Activated CD4-positive, alpha-beta T cell treated with anti-CD3 and anti-CD28 coated beads, Interleukin-10, Interleukin-2, amounts not matched to agents 100 ng/mL and 50 ng/mL, durations not matched to agents 16 hours and 8 hours (primary cell): ENCODE measurements at regions not wholly inside any gene's neighbourhood (a gene's known extent, or its start where the extent isn't known, plus 50 kb on each side); places are given as distances from the start of the nearest gene placed in this dataset.
"Not testable (repeated sequence)": the region's sequence is repeated elsewhere in the genome, so short reads cannot be mapped to it uniquely, and the experiment has no call there.

Source experiments
- DNase-seq: peaks from one replicate; pipeline ENCODE4 v3.0.0-alpha.2; 2020

DNA sequence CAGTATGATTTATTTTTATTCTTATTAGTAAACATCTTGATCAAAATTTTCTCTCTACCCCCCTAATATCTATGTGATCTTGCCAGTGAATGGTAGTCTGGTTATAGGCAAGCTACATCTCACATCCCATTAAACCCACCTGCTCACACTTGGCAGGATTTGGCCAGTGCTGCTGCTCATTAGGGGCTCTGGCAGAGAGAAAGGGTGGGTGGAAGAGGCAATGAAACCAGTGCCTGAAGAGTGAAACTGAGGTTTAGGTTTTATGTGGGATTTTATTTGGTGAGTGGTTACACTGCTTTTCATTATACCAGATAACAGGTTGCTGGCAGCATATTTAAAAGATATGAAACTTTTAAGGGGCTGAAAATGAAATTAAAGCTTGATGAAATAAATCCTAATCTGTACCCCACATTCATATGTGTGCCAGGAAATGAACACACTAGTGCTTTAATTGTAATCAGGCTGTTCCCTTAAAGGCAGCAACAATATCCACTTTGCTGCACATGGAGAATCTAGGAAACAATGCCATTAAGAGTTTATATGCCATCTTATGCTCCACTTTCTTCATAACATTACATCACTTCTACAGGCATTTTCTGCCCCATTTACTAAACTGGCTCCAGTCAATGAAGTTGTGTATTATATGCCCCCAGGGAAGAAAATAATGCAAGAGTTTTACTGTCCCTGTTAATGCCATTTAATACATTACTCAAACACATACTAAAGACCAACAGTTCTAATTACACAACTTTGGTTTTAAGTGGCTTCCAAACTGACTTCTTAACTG lies 688.7 kb downstream of the MECOM start:
- DNase-seq: no peak

- no peak for DNase-seq
Measured at GRCh38 chr3:168973897-168974296, 689.6 kb downstream of the MECOM start.

- no peak for DNase-seq
Measured at GRCh38 chr3:168973206-168973605, 690.3 kb downstream of the MECOM start.

GRCh38 chr3:168968609-168969008 lies 694.9 kb downstream of the MECOM start:
- DNase-seq: no peak

DNA sequence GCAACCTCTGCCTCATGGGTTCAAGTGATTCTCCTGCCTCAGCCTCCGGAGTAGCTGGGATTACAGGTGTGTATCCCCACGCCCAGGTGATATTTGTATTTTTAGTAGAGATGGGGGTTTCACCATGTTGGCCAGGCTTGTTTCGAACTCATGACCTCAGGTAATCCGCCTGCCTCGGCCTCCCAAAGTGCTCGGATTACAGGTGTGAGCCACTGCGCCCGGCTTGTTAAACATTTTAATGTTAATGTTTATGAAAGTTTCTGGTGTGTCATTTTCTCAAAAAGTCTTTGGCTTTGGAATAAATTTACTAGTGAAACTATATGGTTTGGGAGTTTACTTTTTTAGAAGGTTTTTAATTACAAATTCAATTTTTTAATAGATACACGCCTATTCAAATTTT lies 698.8 kb downstream of the MECOM start:
- no peak for DNase-seq

DNA sequence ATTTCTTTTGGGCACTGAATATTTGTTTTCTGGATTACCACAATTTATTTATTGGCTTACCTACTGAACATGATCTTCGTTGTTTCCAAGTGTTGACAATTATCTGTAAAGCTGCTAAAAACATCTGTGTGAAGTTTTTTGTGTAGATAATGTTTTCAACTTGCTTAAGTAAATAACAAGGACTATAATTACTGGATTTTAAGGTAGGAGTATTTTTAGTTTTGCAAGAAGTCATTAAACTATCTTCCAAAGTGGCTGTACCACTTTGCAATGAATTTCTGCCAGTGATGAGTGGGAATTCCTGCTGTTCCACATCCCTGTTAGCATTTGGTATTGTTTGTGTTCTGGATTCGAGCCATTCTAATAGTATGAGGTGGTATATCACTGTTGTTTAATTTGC lies 702.2 kb downstream of the MECOM start:
- no peak for DNase-seq

GRCh38 chr3:168959731-168960130 lies 703.8 kb downstream of the MECOM start:
- DNase-seq: no peak

GRCh38 chr3:168958466-168958865 lies 705.0 kb downstream of the MECOM start:
- DNase-seq: no peak

DNA sequence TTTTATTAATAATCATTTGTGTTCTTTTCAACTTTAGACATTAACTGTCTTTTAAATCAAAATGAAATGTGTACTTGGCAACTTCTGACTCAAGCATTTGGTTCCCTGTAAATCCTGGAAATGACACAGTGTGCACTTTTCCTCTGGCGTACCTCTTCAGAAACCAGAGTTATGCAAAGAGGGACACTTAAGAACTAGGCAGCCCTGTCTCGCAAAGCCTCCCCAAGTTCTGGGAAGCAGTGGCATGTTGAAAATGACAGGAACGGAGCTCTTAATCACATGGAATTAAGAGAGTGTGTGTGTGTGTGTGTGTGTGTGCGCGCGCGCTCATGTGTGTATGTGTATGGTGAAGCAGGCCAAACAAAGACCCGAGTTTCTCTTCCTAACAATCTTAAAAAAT lies 707.4 kb downstream of the MECOM start:
- no peak for DNase-seq

GRCh38 chr3:168952551-168952950 lies 711.0 kb downstream of the MECOM start:
- no peak for DNase-seq

DNA sequence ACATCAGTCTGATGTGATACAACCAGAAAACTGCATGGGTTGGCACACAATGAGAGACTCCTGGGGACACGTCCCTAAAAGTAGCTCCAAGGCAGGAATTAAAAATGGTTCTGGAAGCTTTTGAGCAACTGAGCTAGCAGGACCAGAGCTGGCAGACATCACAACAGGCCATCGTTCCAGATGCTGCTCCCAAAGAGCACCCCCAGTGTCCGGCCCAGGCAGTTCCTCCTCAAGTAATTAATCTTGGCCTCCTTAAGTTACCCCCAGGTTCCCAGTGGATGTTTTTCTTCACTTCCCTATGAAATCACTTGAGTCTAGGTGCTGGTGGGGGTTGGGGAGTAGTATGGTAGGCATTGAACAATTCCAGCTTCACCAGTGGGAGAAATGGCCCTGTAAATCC lies 711.6 kb downstream of the MECOM start:
- no peak for DNase-seq

DNA sequence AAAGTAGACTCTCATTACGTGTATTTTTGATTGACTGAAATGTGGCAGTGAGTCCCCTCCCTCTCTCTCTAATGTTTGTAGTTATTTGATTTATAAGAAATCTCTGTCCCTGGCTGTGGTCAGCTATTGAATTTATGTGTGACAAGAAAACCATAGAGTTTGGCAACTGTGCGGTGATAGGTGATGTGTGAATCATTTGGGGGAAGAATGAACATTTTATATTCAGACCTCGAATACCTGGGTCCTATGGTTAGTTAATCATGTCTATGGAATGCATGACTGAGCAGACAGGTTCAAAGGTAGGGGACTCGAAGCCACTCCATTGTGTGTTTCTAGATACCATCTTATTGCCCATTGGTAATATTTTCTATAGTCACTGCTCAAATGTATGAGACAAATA lies 712.1 kb downstream of the MECOM start:
- DNase-seq: no peak

DNA sequence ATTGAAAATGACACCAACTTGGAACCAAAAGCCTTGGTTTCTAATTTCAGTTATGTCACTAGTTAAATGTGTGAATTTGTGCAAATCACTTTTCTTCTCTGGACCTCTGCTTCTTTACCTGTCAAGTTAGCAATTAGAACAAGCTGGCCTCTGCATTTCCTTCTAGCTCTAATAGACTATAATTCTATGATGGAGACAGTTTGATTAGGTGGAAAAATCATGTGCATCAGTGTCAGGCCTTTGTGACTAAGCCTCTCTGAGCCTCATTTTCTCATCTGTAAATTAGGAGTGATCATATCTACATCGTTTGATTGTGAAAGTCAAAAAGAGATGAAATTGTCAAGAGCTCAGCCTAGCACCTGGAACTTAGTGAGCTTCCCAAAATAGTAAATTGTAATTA lies 712.9 kb downstream of the MECOM start:
- DNase-seq: no peak

DNA sequence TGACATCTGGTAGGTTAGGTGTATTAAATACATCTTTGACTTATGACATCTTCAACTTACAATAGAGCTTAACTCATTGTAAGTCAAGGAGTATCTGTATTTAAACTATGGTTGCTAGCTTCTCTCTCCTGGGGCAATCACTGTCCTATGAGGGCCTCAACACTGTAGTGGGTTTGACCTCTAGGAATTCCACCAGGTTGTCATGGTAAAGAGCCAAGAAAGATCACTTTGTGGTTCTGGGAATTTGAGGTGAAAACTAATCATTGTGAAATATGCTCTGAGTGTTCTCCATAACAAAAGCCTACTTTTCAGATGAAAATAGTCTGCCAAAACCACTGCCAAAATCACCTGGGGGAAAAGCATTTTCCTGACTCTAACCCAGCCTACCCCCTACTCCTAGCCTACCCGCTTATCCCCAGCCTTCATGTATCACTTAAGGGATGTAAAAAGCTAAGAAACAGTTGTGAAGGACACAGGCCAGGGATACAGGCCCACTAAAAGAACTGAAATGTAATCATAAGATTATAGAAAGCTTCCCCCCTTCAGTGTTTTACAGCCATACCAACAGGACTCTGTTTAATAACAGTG lies 723.8 kb downstream of the MECOM start:
- no peak for DNase-seq

GRCh38 chr3:168933614-168934013 lies 729.9 kb downstream of the MECOM start:
- no peak for DNase-seq

GRCh38 chr3:168929997-168930396 lies 733.5 kb downstream of the MECOM start:
- DNase-seq: not testable (repeated sequence)

- DNase-seq: no peak
Measured at GRCh38 chr3:168926426-168926825, 737.1 kb downstream of the MECOM start.

DNA sequence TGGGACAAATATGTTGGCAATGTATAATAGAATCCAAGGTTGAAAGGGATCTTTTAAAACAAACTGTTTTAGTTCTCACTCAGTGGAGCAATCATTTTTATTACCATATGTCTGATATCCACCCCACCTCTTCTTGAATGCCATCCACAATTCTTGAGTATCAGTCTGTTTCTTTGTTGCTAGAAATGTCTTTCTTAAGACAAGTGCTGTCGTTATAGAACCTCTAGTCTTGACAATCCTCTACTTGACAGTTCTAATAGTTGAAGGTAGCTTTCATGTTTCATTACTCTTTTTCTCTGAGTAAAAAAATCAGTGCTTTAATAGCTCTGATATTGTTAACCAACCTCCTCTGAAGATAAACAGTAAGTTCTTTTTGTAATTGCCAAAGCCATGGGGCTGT lies 737.9 kb downstream of the MECOM start:
- no peak for DNase-seq

- DNase-seq: no peak
Measured at GRCh38 chr3:168914662-168915061, 748.9 kb downstream of the MECOM start.

- DNase-seq: no peak
Measured at GRCh38 chr3:168909260-168909659, 754.3 kb downstream of the MECOM start.

- DNase-seq: no peak
Measured at GRCh38 chr3:168895419-168895818, 768.1 kb downstream of the MECOM start.

- no peak for DNase-seq
Measured at GRCh38 chr3:168894214-168894613, 769.3 kb downstream of the MECOM start.

DNA sequence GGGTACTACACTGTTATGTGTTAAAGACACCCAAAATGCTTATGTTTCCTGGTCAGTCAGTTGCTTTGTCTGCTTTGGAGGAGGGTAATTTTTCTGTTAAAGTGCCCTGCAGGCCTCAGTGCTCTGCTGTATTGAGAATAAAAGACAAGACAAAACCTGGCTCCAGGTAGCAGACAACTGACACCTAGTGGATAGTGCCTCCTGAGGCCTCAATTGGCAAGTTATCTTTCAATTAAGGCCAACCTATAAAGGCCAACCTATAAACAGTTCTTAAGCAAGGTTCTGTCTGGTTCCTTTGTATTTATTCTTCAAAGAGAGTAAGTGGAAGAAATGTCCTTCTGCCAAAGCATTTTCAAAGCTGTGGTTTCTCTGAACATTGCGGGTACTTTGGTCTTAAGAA lies 773.8 kb downstream of the MECOM start:
- no peak for DNase-seq

DNA sequence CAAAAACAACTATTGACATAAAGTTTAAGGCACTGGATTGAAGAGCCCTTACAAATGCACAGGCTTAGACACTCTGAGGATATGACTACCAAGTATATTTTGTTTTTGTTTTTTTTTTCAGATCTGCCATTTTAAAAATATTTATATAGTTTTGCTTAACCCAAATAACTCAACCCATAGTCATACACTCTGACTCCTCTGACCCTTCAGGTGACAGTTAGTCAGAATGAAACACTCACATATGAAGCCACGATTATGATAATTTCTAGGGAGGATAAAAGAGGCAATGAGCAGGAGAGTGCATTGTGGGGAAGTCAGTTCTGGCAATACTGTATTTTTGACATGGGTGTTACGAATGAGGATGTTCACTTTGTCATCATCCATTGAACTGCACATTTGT lies 774.7 kb downstream of the MECOM start:
- DNase-seq: no peak

GRCh38 chr3:168885028-168885427 lies 778.5 kb downstream of the MECOM start:
- no peak for DNase-seq
